GM23338 (cell line): ENCODE measurements at regions not wholly inside any gene's neighbourhood (a gene's known extent, or its start where the extent isn't known, plus 50 kb on each side); places are given as distances from the start of the nearest gene placed in this dataset.

Experiments
- ATAC-seq: fragments of 200-7000 bp; cut with Tn5 transposase; 3 replicates; pipeline ENCODE4 v1.9.1; 2020
- DNase-seq: peaks from one replicate; pipeline ENCODE4 v3.0.0-alpha.2; 2015; ENCODE audit warnings: low spot score
- H2AFZ ChIP-seq: fragments of 200-600 bp; sonication (generic); 2 replicates; pipeline ENCODE4 v1.8.0; 2016; ENCODE audit warnings: antibody characterized with exemption, mild to moderate bottlenecking, moderate library complexity
- H3F3A ChIP-seq: fragments of 200-600 bp; sonication (generic); replicated peaks from 2 replicates; pipeline ENCODE4 v1.8.0; 2017; ENCODE audit warnings: antibody characterized with exemption, mixed run types, low read depth
- H3K27ac ChIP-seq: fragments of 200-600 bp; sonication (generic); 2 replicates; pipeline ENCODE4 v1.6.1; 2016; ENCODE audit warnings: low read depth
- H3K27me3 ChIP-seq: fragments of 200-600 bp; sonication (generic); 2 replicates; pipeline ENCODE4 v1.8.0; 2016; ENCODE audit warnings: mild to moderate bottlenecking, mixed run types, moderate library complexity; ENCODE audit not compliant: insufficient read depth
- H3K36me3 ChIP-seq: fragments of 200-600 bp; sonication (generic); 2 replicates; pipeline ENCODE4 v1.8.0; 2016; ENCODE audit warnings: mild to moderate bottlenecking; ENCODE audit not compliant: insufficient read depth
- H3K4me1 ChIP-seq: fragments of 200-600 bp; sonication (generic); 2 replicates; pipeline ENCODE4 v1.8.0; 2016; ENCODE audit warnings: mild to moderate bottlenecking, moderate library complexity; ENCODE audit not compliant: insufficient read depth
- H3K4me2 ChIP-seq: fragments of 200-600 bp; sonication (generic); 2 replicates; pipeline ENCODE4 v1.7.1; 2017; ENCODE audit warnings: mixed run types
- H3K4me3 ChIP-seq: fragments of 200-600 bp; sonication (generic); 2 replicates; pipeline ENCODE4 v1.6.1; 2016; ENCODE audit warnings: mixed run types
- H3K79me2 ChIP-seq: fragments of 200-600 bp; sonication (generic); replicated peaks from 2 replicates; pipeline ENCODE4 v1.8.0; 2017; ENCODE audit warnings: mild to moderate bottlenecking; ENCODE audit not compliant: insufficient read depth
- H3K9me2 ChIP-seq: fragments of 200-600 bp; sonication (generic); 2 replicates; pipeline ENCODE4 v1.8.0; 2017; ENCODE audit not compliant: insufficient read depth
- H4K20me1 ChIP-seq: fragments of 200-600 bp; sonication (generic); replicated peaks from 2 replicates; pipeline ENCODE4 v1.8.0; 2017; ENCODE audit warnings: mild to moderate bottlenecking; ENCODE audit not compliant: insufficient read depth
- H3K27ac Mint-ChIP-seq: 2 replicates; pipeline ENCODE4 v1.8.0; 2020; ENCODE audit warnings: inconsistent platforms, mild to moderate bottlenecking, moderate library complexity, mixed read lengths
- H3K27me3 Mint-ChIP-seq: 3 replicates; pipeline ENCODE4 v1.8.0; 2022; ENCODE audit warnings: low read depth, mild to moderate bottlenecking, moderate library complexity, mixed read lengths, inconsistent platforms; ENCODE audit not compliant: insufficient read depth, poor library complexity
- H3K36me3 Mint-ChIP-seq: 3 replicates; pipeline ENCODE4 v1.8.0; 2021; ENCODE audit warnings: low read depth, mild to moderate bottlenecking, inconsistent platforms, moderate library complexity, mixed read lengths
- H3K4me1 Mint-ChIP-seq: 3 replicates; pipeline ENCODE4 v1.8.0; 2020; ENCODE audit warnings: mild to moderate bottlenecking, inconsistent platforms, mixed read lengths
- H3K4me3 Mint-ChIP-seq: 3 replicates; pipeline ENCODE4 v1.8.0; 2021; ENCODE audit warnings: moderate library complexity, mild to moderate bottlenecking, inconsistent platforms, mixed read lengths
- H3K9me3 Mint-ChIP-seq: 3 replicates; pipeline ENCODE4 v1.8.0; 2020; ENCODE audit warnings: moderate library complexity, mild to moderate bottlenecking, inconsistent platforms, mixed read lengths
- EZH2 ChIP-seq: fragments of 200-600 bp; sonication (generic); IDR thresholded peaks from one replicate; pipeline ENCODE4 v1.8.0; 2017; ENCODE audit warnings: antibody characterized with exemption, mild to moderate bottlenecking, low read depth; ENCODE audit not compliant: unreplicated experiment
- JUNB ChIP-seq: IDR thresholded peaks from one replicate; pipeline ENCODE4 v1.6.1; 2016; ENCODE audit warnings: antibody characterized with exemption; ENCODE audit not compliant: unreplicated experiment
- NANOG ChIP-seq: IDR thresholded peaks from 2 replicates; pipeline ENCODE4 v1.6.1; 2016; ENCODE audit warnings: antibody characterized with exemption, borderline replicate concordance
- POLR2AphosphoS5 ChIP-seq: IDR thresholded peaks from 2 replicates; pipeline ENCODE4 v1.6.1; 2016; ENCODE audit warnings: antibody characterized with exemption, low read depth
- ZNF114 ChIP-seq: fragments of 250-450 bp; sonication (Bioruptor Pico); IDR thresholded peaks from 2 replicates; pipeline ENCODE4 v1.5.0; 2020; ENCODE audit warnings: mild to moderate bottlenecking, moderate library complexity
- ZNF331 ChIP-seq: fragments of 250-450 bp; sonication (Bioruptor Pico); IDR thresholded peaks from 2 replicates; pipeline ENCODE4 v1.5.0; 2020; ENCODE audit warnings: low read depth, mild to moderate bottlenecking, moderate library complexity
- TF ChIP-seq, protein P1 (sequence below): IDR thresholded peaks from 2 replicates; pipeline ENCODE4 v1.6.1; 2016; ENCODE audit warnings: antibody characterized with exemption
- TF ChIP-seq, protein P2 (sequence below): IDR thresholded peaks from one replicate; pipeline ENCODE4 v1.6.1; 2018; ENCODE audit warnings: antibody characterized with exemption; ENCODE audit not compliant: unreplicated experiment
- TF ChIP-seq, protein P3 (sequence below): fragments of 250-450 bp; sonication (Bioruptor Pico); IDR thresholded peaks from 2 replicates; pipeline ENCODE4 v1.5.0; 2020; ENCODE audit warnings: mild to moderate bottlenecking, moderate library complexity

DNA sequence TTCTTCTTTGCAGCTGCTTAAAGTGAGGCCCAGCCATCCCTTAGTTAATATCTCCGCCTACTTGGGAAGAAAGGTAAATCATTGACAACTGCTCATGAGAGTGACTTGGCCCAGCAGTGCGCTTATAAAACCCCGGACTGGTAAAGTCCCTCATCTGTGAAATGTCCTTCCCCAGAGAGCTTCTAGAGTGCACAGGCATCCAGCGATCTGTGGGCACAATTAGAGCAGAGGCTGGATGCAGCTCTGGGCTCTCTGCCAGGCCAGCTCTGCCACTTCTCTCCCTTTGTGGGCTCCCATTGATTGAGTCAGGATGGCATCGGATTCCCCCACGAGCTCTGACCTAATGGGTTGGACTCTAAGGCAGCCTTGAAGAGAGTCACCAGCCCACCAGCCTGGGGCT lies 219.0 kb upstream of the LINGO1 start:
- Mint-ChIP-seq H3K27ac (no peak overlapping the region), H3K4me3 (no peak overlapping the region), H3K27me3 (peaks cover 5% of the 10 kb centered on the region), H3K4me1 (peaks cover 7% of the 10 kb centered on the region), H3K9me3 (peaks cover 7% of the 10 kb centered on the region; the same call in 2 of the 3 replicates), H3K36me3 (no peaks in the 10 kb centered on the region)
- H3K79me2 ChIP-seq = no peaks in the 10 kb centered on the region
- no peak overlapping the region for H3K4me3 ChIP-seq
- H3K9me2 ChIP-seq = no peaks in the 10 kb centered on the region
- H3K27me3 ChIP-seq = no peaks in the 10 kb centered on the region
- no peaks in the 10 kb centered on the region for H3K4me1 ChIP-seq
- TF ChIP-seq ZNF331 (CRISPR knock-in tag) (no peak), JUNB (no peak), NANOG (no peak), POLR2AphosphoS5 (no peak), ZNF114 (CRISPR knock-in tag) (no peak), EZH2 (no peak)
- TF ChIP-seq, protein P1, sequence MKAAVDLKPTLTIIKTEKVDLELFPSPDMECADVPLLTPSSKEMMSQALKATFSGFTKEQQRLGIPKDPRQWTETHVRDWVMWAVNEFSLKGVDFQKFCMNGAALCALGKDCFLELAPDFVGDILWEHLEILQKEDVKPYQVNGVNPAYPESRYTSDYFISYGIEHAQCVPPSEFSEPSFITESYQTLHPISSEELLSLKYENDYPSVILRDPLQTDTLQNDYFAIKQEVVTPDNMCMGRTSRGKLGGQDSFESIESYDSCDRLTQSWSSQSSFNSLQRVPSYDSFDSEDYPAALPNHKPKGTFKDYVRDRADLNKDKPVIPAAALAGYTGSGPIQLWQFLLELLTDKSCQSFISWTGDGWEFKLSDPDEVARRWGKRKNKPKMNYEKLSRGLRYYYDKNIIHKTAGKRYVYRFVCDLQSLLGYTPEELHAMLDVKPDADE = no peak
- TF ChIP-seq, protein P2, sequence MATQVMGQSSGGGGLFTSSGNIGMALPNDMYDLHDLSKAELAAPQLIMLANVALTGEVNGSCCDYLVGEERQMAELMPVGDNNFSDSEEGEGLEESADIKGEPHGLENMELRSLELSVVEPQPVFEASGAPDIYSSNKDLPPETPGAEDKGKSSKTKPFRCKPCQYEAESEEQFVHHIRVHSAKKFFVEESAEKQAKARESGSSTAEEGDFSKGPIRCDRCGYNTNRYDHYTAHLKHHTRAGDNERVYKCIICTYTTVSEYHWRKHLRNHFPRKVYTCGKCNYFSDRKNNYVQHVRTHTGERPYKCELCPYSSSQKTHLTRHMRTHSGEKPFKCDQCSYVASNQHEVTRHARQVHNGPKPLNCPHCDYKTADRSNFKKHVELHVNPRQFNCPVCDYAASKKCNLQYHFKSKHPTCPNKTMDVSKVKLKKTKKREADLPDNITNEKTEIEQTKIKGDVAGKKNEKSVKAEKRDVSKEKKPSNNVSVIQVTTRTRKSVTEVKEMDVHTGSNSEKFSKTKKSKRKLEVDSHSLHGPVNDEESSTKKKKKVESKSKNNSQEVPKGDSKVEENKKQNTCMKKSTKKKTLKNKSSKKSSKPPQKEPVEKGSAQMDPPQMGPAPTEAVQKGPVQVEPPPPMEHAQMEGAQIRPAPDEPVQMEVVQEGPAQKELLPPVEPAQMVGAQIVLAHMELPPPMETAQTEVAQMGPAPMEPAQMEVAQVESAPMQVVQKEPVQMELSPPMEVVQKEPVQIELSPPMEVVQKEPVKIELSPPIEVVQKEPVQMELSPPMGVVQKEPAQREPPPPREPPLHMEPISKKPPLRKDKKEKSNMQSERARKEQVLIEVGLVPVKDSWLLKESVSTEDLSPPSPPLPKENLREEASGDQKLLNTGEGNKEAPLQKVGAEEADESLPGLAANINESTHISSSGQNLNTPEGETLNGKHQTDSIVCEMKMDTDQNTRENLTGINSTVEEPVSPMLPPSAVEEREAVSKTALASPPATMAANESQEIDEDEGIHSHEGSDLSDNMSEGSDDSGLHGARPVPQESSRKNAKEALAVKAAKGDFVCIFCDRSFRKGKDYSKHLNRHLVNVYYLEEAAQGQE = no peak
- TF ChIP-seq, protein P3, sequence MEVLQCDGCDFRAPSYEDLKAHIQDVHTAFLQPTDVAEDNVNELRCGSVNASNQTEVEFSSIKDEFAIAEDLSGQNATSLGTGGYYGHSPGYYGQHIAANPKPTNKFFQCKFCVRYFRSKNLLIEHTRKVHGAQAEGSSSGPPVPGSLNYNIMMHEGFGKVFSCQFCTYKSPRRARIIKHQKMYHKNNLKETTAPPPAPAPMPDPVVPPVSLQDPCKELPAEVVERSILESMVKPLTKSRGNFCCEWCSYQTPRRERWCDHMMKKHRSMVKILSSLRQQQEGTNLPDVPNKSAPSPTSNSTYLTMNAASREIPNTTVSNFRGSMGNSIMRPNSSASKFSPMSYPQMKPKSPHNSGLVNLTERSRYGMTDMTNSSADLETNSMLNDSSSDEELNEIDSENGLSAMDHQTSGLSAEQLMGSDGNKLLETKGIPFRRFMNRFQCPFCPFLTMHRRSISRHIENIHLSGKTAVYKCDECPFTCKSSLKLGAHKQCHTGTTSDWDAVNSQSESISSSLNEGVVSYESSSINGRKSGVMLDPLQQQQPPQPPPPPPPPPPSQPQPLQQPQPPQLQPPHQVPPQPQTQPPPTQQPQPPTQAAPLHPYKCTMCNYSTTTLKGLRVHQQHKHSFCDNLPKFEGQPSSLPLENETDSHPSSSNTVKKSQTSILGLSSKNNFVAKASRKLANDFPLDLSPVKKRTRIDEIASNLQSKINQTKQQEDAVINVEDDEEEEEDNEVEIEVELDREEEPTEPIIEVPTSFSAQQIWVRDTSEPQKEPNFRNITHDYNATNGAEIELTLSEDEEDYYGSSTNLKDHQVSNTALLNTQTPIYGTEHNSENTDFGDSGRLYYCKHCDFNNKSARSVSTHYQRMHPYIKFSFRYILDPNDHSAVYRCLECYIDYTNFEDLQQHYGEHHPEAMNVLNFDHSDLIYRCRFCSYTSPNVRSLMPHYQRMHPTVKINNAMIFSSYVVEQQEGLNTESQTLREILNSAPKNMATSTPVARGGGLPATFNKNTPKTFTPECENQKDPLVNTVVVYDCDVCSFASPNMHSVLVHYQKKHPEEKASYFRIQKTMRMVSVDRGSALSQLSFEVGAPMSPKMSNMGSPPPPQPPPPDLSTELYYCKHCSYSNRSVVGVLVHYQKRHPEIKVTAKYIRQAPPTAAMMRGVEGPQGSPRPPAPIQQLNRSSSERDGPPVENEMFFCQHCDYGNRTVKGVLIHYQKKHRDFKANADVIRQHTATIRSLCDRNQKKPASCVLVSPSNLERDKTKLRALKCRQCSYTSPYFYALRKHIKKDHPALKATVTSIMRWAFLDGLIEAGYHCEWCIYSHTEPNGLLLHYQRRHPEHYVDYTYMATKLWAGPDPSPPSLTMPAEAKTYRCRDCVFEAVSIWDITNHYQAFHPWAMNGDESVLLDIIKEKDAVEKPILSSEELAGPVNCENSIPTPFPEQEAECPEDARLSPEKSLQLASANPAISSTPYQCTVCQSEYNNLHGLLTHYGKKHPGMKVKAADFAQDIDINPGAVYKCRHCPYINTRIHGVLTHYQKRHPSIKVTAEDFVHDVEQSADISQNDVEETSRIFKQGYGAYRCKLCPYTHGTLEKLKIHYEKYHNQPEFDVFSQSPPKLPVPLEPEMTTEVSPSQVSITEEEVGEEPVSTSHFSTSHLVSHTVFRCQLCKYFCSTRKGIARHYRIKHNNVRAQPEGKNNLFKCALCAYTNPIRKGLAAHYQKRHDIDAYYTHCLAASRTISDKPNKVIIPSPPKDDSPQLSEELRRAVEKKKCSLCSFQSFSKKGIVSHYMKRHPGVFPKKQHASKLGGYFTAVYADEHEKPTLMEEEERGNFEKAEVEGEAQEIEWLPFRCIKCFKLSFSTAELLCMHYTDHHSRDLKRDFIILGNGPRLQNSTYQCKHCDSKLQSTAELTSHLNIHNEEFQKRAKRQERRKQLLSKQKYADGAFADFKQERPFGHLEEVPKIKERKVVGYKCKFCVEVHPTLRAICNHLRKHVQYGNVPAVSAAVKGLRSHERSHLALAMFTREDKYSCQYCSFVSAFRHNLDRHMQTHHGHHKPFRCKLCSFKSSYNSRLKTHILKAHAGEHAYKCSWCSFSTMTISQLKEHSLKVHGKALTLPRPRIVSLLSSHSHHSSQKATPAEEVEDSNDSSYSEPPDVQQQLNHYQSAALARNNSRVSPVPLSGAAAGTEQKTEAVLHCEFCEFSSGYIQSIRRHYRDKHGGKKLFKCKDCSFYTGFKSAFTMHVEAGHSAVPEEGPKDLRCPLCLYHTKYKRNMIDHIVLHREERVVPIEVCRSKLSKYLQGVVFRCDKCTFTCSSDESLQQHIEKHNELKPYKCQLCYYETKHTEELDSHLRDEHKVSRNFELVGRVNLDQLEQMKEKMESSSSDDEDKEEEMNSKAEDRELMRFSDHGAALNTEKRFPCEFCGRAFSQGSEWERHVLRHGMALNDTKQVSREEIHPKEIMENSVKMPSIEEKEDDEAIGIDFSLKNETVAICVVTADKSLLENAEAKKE (CRISPR knock-in tag) = no peak
- H3K27ac ChIP-seq = no peak overlapping the region
- H4K20me1 ChIP-seq = no peaks in the 10 kb centered on the region
- no peak for ATAC-seq
- no peak for DNase-seq
- H3K36me3 ChIP-seq = no peaks in the 10 kb centered on the region
- 0 out of 2 replicates have a peak overlapping the region, but pooled peaks have one; percentile 32 for H2AFZ ChIP-seq
- no peak overlapping the region for H3K4me2 ChIP-seq
- no peaks in the 10 kb centered on the region for H3F3A ChIP-seq
